GM13976 (cell line): ENCODE measurements at regions not wholly inside any gene's neighbourhood (a gene's known extent, or its start where the extent isn't known, plus 50 kb on each side); places are given as distances from the start of the nearest gene placed in this dataset.

Experiments used
- DNase-seq: peaks from one replicate; pipeline ENCODE4 v3.0.0; 2012; ENCODE audit warnings: low spot score
- in situ Hi-C: fragments of 300-500 bp; cut with MboI; formaldehyde crosslinking; loops from one replicate; pipeline ENCODE4 v1.12.0; 2022; ENCODE audit warnings: low sequenced_read_pairs, mixed read lengths, inconsistent platforms; ENCODE audit not compliant: unreplicated experiment
- TF ChIP-seq, protein P1 (sequence below): IDR thresholded peaks from 2 replicates; pipeline ENCODE4 v1.5.1; 2012; ENCODE audit warnings: borderline replicate concordance, mild to moderate bottlenecking; ENCODE audit not compliant: insufficient read depth; ENCODE audit errors: extremely low read depth, missing control alignments, control extremely low read depth

DNA sequence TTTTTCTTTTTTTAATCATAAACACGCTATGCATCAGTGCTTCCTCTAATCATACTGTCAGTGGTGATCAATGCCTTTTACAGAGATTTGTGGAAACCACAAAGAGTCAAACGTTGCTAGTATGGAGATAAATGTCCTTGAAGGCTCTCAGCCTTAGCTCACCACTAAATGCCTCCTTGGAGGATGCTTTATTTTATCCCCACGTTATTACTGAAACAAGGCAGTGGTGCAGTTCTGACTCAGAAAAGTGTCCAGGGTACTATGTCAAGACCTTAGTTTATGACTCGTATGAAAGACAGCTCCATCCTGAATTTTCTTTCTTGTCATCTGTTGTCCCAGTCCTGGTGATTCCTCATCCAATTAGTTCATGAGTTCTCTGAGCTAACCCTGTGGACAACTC lies 1146.7 kb downstream of the IGSF11 start:
- DNase-seq: no peak

DNA sequence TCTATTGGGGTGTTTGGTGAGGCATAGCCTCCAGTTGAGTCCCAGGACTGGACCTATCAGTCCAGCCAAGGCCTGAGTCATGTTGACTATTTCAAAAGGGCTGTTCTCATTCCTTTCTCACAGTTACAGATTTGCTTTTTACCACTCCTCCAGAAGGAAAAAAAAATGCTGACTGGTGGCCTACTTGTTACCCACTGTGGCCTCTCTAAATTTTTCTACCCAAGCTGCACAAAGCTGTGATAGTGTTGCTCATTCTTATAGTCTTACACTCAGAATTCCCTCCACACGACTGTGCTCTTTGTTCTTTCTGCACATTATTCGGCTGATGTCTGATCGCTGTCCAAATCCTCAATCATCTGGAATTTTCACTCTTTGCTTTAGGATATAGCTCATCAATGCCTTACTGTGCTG lies 1142.2 kb downstream of the IGSF11 start:
- in situ Hi-C loops: no loop called here
- TF ChIP-seq, protein P1, sequence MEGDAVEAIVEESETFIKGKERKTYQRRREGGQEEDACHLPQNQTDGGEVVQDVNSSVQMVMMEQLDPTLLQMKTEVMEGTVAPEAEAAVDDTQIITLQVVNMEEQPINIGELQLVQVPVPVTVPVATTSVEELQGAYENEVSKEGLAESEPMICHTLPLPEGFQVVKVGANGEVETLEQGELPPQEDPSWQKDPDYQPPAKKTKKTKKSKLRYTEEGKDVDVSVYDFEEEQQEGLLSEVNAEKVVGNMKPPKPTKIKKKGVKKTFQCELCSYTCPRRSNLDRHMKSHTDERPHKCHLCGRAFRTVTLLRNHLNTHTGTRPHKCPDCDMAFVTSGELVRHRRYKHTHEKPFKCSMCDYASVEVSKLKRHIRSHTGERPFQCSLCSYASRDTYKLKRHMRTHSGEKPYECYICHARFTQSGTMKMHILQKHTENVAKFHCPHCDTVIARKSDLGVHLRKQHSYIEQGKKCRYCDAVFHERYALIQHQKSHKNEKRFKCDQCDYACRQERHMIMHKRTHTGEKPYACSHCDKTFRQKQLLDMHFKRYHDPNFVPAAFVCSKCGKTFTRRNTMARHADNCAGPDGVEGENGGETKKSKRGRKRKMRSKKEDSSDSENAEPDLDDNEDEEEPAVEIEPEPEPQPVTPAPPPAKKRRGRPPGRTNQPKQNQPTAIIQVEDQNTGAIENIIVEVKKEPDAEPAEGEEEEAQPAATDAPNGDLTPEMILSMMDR: no peak

More for the DNA sequence above, 1146.7 kb downstream of the IGSF11 start:
- in situ Hi-C loops: no loop called here
- TF ChIP-seq, protein P1: no peak

DNA sequence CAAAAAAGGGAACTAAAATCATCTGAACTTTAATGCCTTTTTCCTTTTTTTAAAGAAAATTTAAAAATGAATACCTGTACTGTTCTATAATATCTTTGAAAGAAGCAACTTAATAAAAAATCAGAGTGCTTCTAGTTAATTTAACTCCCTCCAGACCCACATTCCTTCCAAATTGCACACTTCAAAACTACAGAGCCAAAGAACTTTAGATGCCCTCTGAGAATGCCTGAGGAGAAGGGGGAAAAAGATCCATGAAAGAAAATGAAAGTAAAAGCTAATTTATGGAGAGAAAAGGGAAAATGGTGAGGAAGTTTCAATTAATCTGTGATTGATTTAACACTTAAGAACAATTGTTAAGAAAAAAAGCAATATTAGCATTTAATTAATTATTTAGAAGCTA lies 1141.6 kb downstream of the IGSF11 start:
- in situ Hi-C loops: no loop called here
- no peak for DNase-seq
- TF ChIP-seq, protein P1: no peak

More for the DNA sequence above, 1142.2 kb downstream of the IGSF11 start:
- DNase-seq: no peak

DNA sequence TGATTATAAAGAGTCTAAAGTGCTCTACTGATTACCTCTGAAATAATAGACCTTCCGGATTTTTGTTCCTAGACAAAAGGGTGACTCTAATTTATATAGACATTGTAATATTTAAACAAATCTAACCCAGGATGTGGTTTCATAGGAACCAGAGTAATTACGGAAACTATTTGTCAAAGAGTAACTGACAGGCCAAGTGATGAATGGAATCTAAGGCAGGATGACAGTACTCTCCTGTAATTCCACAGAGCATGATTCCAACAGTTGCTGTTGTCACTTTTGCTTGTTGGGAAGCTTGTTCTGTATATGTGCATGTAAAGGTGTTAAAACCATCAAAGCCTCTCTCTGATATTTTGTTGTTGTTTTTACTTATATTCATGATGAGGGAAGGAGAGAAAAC lies 1141.0 kb downstream of the IGSF11 start:
- in situ Hi-C loops: no loop called here
- TF ChIP-seq, protein P1: no peak
- no peak for DNase-seq

DNA sequence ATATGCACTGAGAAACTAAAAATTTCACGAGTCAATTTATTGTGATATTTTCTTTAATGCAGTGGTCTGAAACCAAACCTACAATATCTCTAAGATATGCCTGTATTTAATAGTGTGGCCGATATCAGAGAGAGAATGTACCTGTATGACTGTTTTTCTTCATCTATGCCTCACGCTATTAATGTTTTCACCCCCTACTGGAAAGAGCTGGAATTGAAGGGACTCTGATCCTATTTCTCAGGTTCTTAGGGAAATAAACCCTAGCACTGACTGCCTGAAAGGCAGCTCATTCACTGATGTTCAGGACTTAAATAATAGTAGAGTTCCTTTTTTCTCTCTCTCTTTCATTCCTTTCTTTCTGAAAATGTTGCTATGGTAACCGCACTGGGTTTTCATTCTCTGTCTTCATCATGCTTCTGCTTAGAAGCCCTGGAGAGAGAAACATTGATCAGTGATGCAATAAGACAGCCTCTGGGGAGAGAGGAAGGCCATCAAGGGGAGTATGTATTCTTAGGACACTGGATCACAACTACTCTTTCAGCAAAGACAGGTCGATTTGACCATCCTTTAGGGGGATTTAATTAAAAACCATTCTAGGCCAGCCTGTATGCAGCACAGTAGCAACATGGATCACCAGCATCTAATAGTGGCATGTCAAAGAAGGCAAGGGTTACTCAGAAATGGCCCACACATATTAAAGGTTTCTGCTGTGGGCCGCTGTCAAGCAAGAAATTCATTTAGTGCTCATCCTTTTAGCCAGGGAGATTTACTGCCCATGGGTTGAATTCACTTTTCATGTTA lies 1135.7 kb downstream of the IGSF11 start:
- in situ Hi-C loops: no loop called here
- DNase-seq: no peak
- TF ChIP-seq, protein P1: no peak

DNA sequence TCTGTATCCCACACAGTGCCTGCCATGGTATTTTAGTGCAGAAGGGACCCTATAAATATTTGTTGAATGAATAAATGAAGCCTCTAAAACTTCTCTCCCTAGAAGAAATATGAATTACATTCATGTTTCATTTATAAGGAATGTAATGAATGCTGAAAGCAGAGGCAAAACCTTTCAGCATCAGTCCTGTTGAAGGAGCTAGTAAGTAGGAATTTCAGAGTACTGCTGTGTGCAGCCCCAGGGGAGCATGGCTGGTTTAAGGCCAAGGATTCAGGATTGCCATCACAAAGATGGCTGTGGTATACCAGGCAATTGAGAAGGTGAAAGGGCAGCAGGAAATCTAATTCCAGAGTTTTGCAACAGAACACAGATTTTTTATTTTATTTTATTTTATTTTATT lies 1131.4 kb downstream of the IGSF11 start:
- in situ Hi-C loops: no loop called here
- TF ChIP-seq, protein P1: no peak
- no peak for DNase-seq
